Tibial nerve (tissue), 3 donors: ENCODE measurements at regions not wholly inside any gene's neighbourhood (a gene's known extent, or its start where the extent isn't known, plus 50 kb on each side); places are given as distances from the start of the nearest gene placed in this dataset.

Experiments
- CTCF ChIP-seq, 5 experiments: fragments of 200-600 bp in 3 of 5; fragments of 450-650 bp in 2 of 5; sonication (generic) in 3 of 5; IDR thresholded peaks; one replicate each; pipeline ENCODE4 v1.5.1; 2016 to 2019; ENCODE audit warnings: antibody characterized with exemption in 5 of 5, mild to moderate bottlenecking in 3 of 5, moderate library complexity in 2 of 5
- POLR2A ChIP-seq, 2 donors: fragments of 450-650 bp; IDR thresholded peaks; one replicate each; pipeline ENCODE4 v1.6.1; 2017; ENCODE audit warnings: antibody characterized with exemption in 2 of 2, mild to moderate bottlenecking in 2 of 2, moderate library complexity in 2 of 2

- no peak for TF ChIP-seq CTCF (IDR thresholded peaks at IDR 0.05)
- no peak for TF ChIP-seq POLR2A (IDR thresholded peaks at IDR 0.05)
Observed at GRCh38 chr2:58419983-58420382, 178.9 kb upstream of the FANCL start.
